ENCODE measurements at regions not wholly inside any gene's neighbourhood (a gene's known extent, or its start where the extent isn't known, plus 50 kb on each side); places are given as distances from the start of the nearest gene placed in this dataset.

DNA sequence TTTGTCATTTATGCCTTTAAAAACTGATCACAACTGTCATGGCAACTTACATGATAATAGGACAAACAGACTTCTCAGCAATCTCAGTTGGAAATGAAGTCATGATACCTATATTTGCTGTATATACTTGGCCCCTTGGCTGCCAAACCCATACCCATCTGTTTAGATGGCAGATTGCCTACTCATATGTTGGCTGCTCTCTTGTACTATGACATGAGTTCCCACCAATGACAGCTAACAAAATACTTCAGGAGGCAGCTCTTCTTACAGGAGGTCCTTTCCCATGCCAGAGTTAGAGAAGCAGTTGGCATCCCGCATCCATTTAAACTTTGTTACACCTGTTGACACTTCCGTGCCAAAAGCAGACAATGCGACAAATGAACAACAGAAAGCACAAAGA lies 603.1 kb upstream of the ADGRL2 start:
- TF ChIP-seq, protein P1, sequence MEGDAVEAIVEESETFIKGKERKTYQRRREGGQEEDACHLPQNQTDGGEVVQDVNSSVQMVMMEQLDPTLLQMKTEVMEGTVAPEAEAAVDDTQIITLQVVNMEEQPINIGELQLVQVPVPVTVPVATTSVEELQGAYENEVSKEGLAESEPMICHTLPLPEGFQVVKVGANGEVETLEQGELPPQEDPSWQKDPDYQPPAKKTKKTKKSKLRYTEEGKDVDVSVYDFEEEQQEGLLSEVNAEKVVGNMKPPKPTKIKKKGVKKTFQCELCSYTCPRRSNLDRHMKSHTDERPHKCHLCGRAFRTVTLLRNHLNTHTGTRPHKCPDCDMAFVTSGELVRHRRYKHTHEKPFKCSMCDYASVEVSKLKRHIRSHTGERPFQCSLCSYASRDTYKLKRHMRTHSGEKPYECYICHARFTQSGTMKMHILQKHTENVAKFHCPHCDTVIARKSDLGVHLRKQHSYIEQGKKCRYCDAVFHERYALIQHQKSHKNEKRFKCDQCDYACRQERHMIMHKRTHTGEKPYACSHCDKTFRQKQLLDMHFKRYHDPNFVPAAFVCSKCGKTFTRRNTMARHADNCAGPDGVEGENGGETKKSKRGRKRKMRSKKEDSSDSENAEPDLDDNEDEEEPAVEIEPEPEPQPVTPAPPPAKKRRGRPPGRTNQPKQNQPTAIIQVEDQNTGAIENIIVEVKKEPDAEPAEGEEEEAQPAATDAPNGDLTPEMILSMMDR (IDR thresholded peaks at IDR 0.05; ENCODE audit: poor library complexity, severe bottlenecking) = no peak
- TF ChIP-seq, protein P2, sequence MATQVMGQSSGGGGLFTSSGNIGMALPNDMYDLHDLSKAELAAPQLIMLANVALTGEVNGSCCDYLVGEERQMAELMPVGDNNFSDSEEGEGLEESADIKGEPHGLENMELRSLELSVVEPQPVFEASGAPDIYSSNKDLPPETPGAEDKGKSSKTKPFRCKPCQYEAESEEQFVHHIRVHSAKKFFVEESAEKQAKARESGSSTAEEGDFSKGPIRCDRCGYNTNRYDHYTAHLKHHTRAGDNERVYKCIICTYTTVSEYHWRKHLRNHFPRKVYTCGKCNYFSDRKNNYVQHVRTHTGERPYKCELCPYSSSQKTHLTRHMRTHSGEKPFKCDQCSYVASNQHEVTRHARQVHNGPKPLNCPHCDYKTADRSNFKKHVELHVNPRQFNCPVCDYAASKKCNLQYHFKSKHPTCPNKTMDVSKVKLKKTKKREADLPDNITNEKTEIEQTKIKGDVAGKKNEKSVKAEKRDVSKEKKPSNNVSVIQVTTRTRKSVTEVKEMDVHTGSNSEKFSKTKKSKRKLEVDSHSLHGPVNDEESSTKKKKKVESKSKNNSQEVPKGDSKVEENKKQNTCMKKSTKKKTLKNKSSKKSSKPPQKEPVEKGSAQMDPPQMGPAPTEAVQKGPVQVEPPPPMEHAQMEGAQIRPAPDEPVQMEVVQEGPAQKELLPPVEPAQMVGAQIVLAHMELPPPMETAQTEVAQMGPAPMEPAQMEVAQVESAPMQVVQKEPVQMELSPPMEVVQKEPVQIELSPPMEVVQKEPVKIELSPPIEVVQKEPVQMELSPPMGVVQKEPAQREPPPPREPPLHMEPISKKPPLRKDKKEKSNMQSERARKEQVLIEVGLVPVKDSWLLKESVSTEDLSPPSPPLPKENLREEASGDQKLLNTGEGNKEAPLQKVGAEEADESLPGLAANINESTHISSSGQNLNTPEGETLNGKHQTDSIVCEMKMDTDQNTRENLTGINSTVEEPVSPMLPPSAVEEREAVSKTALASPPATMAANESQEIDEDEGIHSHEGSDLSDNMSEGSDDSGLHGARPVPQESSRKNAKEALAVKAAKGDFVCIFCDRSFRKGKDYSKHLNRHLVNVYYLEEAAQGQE (IDR thresholded peaks at IDR 0.05; ENCODE audit: borderline replicate concordance) = no peak
- TF ChIP-seq EP300 (conservative IDR thresholded peaks at IDR 0.05; ENCODE audit: poor library complexity, severe bottlenecking) = no peak
- no peak for TF ChIP-seq EZH2 (IDR thresholded peaks at IDR 0.05; ENCODE audit: borderline replicate concordance, insufficient read depth, low read length, poor library complexity, severe bottlenecking)

All from neural cell (in vitro differentiated cells).